SH-SY5Y (cell line): ENCODE measurements at regions not wholly inside any gene's neighbourhood (a gene's known extent, or its start where the extent isn't known, plus 50 kb on each side); places are given as distances from the start of the nearest gene placed in this dataset.

Experiments used
- GATA2 ChIP-seq: IDR thresholded peaks from 2 replicates; pipeline ENCODE4 v1.6.1; 2011; ENCODE audit warnings: mild to moderate bottlenecking, low read depth, low read length
- GATA3 ChIP-seq: IDR thresholded peaks from 2 replicates; pipeline ENCODE4 v1.6.1; 2011; ENCODE audit warnings: low read depth, mild to moderate bottlenecking, low read length, moderate library complexity

DNA sequence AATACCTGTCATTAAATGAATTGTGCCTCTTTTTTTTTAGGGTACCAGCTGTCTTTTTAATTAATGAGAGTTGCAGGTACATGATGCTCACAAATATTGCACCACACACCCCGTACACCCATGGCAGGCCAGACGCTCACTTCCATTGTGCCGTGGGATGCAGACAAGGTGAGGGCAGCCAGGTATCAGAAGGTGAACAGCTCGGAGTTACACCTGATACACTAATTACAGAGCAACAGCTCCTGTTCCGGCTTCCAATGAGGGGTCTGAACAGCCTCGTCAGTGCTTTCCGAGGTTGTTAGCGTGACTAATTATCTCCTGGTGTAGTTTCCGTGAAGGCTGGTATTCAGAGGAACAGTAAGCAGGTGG lies 442.8 kb downstream of the ZNF516 start:
- TF ChIP-seq GATA2 (no peak), GATA3 (no peak)
